Liver (tissue), 2 donors: ENCODE measurements at regions not wholly inside any gene's neighbourhood (a gene's known extent, or its start where the extent isn't known, plus 50 kb on each side); places are given as distances from the start of the nearest gene placed in this dataset.

Experiments used
- EGR1 ChIP-seq, 2 donors: IDR thresholded peaks; 2 replicates each; pipeline ENCODE4 v1.6.1; 2016 to 2018; ENCODE audit warnings: antibody characterized with exemption in 2 of 2, low read depth in 2 of 2
- FOXA2 ChIP-seq: IDR thresholded peaks from 2 replicates; pipeline ENCODE4 v1.6.1; 2016; ENCODE audit warnings: antibody characterized with exemption
- HNF4G ChIP-seq: IDR thresholded peaks from 2 replicates; pipeline ENCODE4 v1.6.1; 2016; ENCODE audit warnings: antibody characterized with exemption
- NR2F2 ChIP-seq: IDR thresholded peaks from 2 replicates; pipeline ENCODE4 v1.6.1; 2016; ENCODE audit warnings: antibody characterized with exemption
- ZBTB33 ChIP-seq: IDR thresholded peaks from 2 replicates; pipeline ENCODE4 v1.6.1; 2016; ENCODE audit warnings: antibody characterized with exemption
- TF ChIP-seq, protein P1 (sequence below): IDR thresholded peaks from 2 replicates; pipeline ENCODE4 v1.6.1; 2016; ENCODE audit warnings: antibody characterized with exemption
- donor health status: healthy.

DNA sequence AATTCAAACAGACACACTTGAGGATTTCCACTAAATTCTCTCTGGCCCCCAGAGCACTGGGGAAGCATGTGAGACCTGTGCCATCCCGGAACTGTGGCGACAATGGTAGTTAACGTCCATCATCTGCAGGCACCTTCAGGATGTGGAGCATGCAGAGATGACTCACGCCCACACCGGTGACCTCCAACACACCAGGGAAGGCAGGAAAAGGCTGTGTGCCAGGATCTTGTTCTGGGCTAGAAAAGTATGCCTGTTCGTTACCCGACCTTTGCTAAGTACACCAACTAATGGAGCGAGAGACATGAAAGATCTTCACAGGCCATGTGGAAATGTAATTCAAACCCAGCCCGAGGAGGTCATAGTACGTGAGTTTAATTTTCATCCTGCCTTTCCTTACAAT lies 208.8 kb downstream of the MELK start (continued):
- no peak for TF ChIP-seq ZBTB33
- TF ChIP-seq FOXA2, result no peak
- no peak for TF ChIP-seq EGR1 (IDR thresholded peaks at IDR 0.05; ENCODE audit: low read depth in 2 of 2)
- TF ChIP-seq NR2F2, result no peak
- TF ChIP-seq, protein P1, sequence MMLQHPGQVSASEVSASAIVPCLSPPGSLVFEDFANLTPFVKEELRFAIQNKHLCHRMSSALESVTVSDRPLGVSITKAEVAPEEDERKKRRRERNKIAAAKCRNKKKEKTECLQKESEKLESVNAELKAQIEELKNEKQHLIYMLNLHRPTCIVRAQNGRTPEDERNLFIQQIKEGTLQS, result no peak
- TF ChIP-seq HNF4G, result no peak
